Inflammatory macrophage treated with lipopolysaccharide for 4 hours (primary cell): ENCODE measurements at regions not wholly inside any gene's neighbourhood (a gene's known extent, or its start where the extent isn't known, plus 50 kb on each side); places are given as distances from the start of the nearest gene placed in this dataset.

Source experiments
- DNase-seq: peaks from one replicate; pipeline ENCODE4 v3.0.0-alpha.2; 2020

GRCh38 chr1:213821175-213821942 is 166.4 kb upstream of the PROX1 start:
- no peak for DNase-seq

DNA sequence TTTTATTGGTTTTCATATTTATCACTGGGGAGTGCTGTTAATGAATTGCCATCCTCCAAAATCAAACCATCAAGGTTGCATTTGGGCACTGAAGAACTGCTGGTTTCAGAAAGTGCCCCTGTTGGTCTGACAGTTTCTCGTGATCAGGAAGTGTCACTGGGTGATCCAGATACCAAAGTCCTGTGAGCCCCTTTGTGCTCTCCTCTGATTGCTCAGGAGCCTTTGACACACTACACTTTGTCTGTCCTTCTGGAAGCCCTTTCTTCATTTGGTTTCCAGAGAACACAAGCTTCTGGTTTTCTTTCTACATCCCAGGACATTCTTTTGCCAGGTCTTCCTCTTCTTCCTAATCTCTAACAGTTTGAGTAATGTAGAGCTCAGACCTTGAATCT is 165.8 kb upstream of the PROX1 start:
- no peak for DNase-seq

DNA sequence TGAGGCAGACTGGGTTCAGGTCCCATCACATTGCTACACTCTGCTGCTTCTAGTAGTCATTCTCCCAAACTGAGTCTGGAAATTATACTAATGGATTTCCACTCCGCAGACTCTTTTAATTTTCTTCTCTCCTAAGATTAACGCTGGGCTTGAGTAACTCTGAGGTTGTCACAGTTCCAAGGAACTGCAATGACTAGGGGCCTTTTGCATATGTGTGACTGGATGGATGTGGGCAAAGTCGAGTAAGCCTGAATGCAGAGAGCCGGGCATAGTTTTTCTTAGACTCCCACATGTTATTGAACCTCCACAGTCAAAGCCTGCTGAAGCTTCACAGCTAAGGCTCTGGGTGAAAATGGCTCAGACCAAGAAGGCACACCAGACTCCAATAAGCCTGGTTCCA is 160.9 kb upstream of the PROX1 start:
- no peak for DNase-seq

GRCh38 chr1:213828867-213829266 is 158.9 kb upstream of the PROX1 start:
- no peak for DNase-seq

GRCh38 chr1:213829780-213830179 is 158.0 kb upstream of the PROX1 start:
- DNase-seq, result no peak

DNA sequence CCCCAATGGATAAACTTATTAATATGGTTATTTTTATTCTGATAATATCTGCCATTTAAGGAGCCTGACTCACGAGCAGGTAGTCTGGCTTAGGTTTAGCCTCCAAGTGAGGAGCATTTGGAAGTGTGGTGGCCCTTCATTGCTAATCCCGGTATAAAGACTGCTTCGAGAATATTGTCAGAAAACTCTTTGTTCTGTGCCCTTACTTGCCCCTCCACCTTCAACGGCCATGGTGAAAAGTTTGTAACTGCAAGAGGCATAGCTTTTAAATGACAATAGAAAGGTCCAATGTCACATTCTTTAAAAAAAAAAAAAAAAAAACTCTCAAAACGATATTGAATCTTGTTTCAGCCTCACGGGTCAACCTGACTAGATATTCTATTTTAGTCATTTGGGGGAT is 157.4 kb upstream of the PROX1 start:
- no peak for DNase-seq

- no peak for DNase-seq
Measured at GRCh38 chr1:213840575-213840974, 147.2 kb upstream of the PROX1 start.

- DNase-seq, result no peak
Measured at GRCh38 chr1:213844632-213845031, 143.1 kb upstream of the PROX1 start.

GRCh38 chr1:213852107-213852506 is 135.7 kb upstream of the PROX1 start:
- no peak for DNase-seq

DNA sequence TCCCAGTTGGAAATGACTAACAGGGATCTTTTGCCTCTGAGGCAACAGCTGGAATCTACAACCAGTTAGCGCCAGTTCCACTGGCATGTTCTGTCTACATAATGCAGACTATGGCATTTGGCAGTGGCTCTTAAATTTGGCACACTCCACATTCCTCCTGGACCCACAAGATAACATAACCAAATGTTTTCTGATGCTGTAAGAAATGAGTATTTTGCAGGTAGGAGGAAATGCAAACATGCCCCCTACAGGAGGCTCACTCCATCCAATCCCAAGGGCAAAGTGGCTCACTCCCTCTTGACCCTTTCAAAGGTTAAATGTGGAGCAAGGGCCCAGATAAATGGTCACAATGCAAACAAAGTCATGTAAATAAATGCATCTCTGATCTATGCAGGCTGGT is 129.2 kb upstream of the PROX1 start:
- DNase-seq, result no peak

- DNase-seq, result no peak
Measured at GRCh38 chr1:213861841-213862240, 125.9 kb upstream of the PROX1 start.

DNA sequence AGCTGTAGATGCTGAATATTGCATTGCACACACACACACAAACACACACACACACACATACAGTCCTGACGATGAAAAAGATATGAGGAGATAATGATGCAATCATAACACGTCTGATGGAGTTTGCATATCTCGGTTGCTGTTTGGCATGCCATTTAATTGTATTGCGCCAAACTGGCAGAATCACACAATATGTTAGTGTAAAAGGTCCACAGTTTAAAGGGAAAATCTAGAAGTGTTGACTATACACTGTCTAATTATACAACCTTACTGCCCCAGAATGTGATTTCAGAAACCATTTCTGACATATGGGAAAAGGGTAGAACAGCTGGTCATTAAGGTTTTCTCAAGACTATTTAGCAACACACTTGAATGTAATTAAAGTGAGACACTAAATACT is 123.7 kb upstream of the PROX1 start:
- no peak for DNase-seq

DNA sequence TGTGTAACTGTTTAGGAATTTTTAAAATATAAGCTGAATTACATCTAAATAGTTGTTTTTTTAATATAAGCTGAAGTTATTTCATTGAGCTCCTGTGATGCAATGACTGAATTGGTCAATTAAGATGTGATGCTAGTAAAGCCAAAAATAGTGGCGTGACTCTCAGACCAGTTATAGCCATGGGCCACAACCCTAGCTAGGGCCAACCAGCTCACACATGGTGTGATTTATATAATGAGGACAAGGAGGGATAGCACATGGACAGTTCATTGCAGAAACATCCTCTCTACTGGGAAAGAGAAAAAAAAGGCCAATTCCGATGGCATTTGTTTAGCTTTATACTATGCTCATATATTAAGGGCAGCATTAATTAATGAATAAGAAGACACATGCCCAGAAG is 119.3 kb upstream of the PROX1 start:
- DNase-seq, result no peak

DNA sequence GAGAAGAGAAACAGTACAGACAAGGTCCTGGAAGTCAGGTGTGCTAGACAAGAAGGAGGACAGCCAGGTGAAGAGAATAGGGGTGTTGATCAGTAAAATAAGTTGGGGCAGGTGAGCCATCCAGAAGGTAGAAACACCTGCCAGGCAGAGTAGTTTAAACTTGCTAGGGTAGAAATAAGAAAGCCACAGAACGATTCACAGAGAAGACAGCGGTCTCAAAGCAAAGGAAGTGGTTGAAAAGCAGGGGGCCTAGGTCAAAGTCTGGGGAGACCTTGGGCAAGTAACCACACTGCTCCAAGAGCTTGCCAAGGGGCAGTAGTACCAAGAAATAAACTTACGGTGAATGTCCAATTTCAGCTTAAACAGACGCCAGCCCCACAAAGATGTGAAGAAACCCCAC is 116.6 kb upstream of the PROX1 start:
- DNase-seq, result no peak

DNA sequence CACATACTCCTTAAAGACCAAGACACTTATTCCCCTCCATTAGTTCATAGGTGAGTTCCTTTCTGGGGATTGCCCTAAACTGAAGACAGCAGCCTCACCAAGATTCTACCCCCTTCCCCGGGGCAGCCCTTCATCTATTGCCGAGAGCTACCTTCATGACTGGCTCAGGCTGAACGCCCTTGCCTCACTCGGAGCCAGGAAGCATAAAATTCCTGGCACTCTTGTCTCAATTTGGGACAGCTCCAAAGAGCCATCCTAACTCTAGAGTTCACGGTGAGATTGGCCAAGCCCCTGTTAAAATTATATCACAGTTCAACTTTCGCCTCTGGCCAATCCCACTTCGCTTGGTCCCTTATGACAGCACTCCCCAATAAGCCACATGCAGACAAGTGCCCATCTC is 113.0 kb upstream of the PROX1 start:
- DNase-seq, result no peak

DNA sequence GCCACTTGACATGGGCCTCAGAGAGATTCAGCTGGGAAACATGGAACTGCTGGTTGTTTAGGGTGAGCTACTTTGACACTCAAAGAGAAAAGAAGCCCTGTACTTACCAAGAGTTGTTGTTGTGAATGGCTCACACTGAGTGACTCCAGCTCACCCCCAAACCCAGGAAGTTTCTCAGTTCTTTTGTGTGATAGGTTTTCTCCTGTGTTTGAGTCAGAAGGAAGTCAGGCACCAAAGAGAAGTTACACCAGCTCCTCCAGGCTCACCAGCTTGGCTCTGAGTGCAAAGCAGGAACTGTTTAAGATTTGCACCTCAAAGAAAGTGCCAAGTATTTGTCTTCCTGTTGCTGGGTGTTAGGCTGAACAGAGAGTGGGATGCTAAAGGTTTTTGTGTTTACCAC is 111.2 kb upstream of the PROX1 start:
- no peak for DNase-seq

GRCh38 chr1:213883618-213884017 is 104.2 kb upstream of the PROX1 start:
- no peak for DNase-seq

- no peak for DNase-seq
Measured at GRCh38 chr1:213884402-213884801, 103.4 kb upstream of the PROX1 start.

GRCh38 chr1:213884942-213885341 is 102.8 kb upstream of the PROX1 start:
- no peak for DNase-seq

GRCh38 chr1:213887842-213888241 is 99.9 kb upstream of the PROX1 start:
- no peak for DNase-seq

GRCh38 chr1:213891989-213892902 is 95.5 kb upstream of the PROX1 start:
- DNase-seq, result no peak

DNA sequence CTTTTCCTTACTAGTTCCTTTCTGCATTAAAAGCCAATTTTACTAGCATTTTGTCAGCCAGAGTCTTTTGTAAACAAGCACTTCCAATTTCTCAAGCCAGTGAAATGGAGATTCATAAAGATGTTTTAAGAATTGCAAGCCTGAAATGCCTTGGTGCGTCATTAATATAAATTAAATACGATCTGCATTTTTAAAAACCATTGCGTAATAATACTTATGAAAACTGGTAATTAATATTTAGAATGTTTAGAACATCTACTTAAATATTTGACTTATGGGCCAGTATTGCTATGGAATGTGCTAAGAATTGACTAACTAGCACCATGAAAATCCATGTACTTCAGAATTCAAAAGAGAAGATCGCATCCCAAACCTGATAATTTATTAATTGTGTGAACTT is 89.1 kb upstream of the PROX1 start:
- no peak for DNase-seq

- DNase-seq, result no peak
Measured at GRCh38 chr1:213899413-213899812, 88.4 kb upstream of the PROX1 start.

GRCh38 chr1:213905344-213905743 is 82.4 kb upstream of the PROX1 start:
- no peak for DNase-seq
